B cell (primary cell): ENCODE measurements at regions not wholly inside any gene's neighbourhood (a gene's known extent, or its start where the extent isn't known, plus 50 kb on each side); places are given as distances from the start of the nearest gene placed in this dataset.

ENCODE experiments used
- ATAC-seq: fragments of 200-7000 bp; cut with Tn5 transposase; one replicate; pipeline ENCODE4 v1.10.0; 2021; ENCODE audit warnings: low read depth, mild to moderate bottlenecking, moderate number of reproducible peaks, moderate library complexity
- CTCF ChIA-PET: fragments of 350-600 bp; sonication (Branson Sonifier 250); formaldehyde crosslinking; loops from one replicate; lab custom pipeline; 2021; ENCODE audit warnings: antibody characterized with exemption, inconsistent platforms; lab: Charles Lee
- POLR2A ChIA-PET: fragments of 350-600 bp; sonication (Branson Sonifier 250); formaldehyde crosslinking; loops from one replicate; lab custom pipeline; 2021; ENCODE audit warnings: antibody characterized with exemption; lab: Charles Lee
- DNase-seq: peaks from one replicate; pipeline ENCODE4 v3.0.0; 2013
- H2AFZ ChIP-seq: 2 replicates; pipeline ENCODE4 v1.6.1; 2012; ENCODE audit warnings: mild to moderate bottlenecking, low read depth, low read length; ENCODE audit not compliant: insufficient read depth, poor library complexity, severe bottlenecking
- H3K27ac ChIP-seq, 2 donors: 1 replicate in 1 of 2; 2 replicates in 1 of 2; pipeline ENCODE4 v1.5.1; 2012 to 2013; ENCODE audit warnings: low read length in 2 of 2, mild to moderate bottlenecking in 2 of 2, moderate library complexity in 1 of 2
- H3K27me3 ChIP-seq, 4 experiments: fragments of 200-600 bp in 1 of 4; sonication (generic) in 1 of 4; replicated peaks in 1 of 4; 1 replicate in 2 of 4; 2 replicates in 2 of 4; pipeline versions ENCODE4 v1.6.1 to v1.7.0; 2013 to 2016; ENCODE audit warnings: low read length in 3 of 4, mild to moderate bottlenecking in 2 of 4, mixed read lengths in 1 of 4, moderate library complexity in 1 of 4; ENCODE audit not compliant: insufficient read depth in 4 of 4, control insufficient read depth in 3 of 4; ENCODE audit errors: control extremely low read depth in 1 of 4
- H3K36me3 ChIP-seq, 2 experiments: replicated peaks in 1 of 2; 1 replicate in 1 of 2; 2 replicates in 1 of 2; pipeline versions ENCODE4 v1.6.1 to v1.7.1; 2013; ENCODE audit warnings: low read length in 1 of 2; ENCODE audit not compliant: insufficient read depth in 2 of 2, control insufficient read depth in 1 of 2; ENCODE audit errors: control extremely low read depth in 1 of 2, extremely low read depth in 1 of 2
- H3K4me1 ChIP-seq, 2 donors: fragments of 200-600 bp in 1 of 2; sonication (generic) in 1 of 2; 1 replicate in 1 of 2; 2 replicates in 1 of 2; pipeline versions ENCODE4 v1.5.1 to v1.6.1; 2013 to 2017; ENCODE audit warnings: low read length in 2 of 2; ENCODE audit not compliant: control insufficient read depth in 2 of 2, insufficient read depth in 2 of 2
- H3K4me2 ChIP-seq: replicated peaks from 2 replicates; pipeline ENCODE3; 2012; ENCODE audit warnings: mild to moderate bottlenecking, low read depth, low read length; ENCODE audit not compliant: poor library complexity, severe bottlenecking
- H3K4me3 ChIP-seq, 5 experiments: fragments of 200-600 bp in 1 of 5; sonication (generic) in 1 of 5; 1 replicate in 3 of 5; 2 replicates in 2 of 5; pipeline versions ENCODE4 v1.5.1 to v1.7.0; 2011 to 2016; ENCODE audit warnings: low read length in 4 of 5, mild to moderate bottlenecking in 4 of 5, low read depth in 2 of 5, control low read depth in 1 of 5, moderate library complexity in 1 of 5; ENCODE audit not compliant: insufficient read depth in 1 of 5; ENCODE audit errors: control extremely low read depth in 1 of 5, extremely low read depth in 1 of 5
- H3K79me2 ChIP-seq: fragments of 200-600 bp; sonication (generic); one replicate; pipeline ENCODE4 v1.6.0; 2016; ENCODE audit warnings: low read length; ENCODE audit not compliant: control insufficient read depth, insufficient read depth
- H3K9ac ChIP-seq: fragments of 200-600 bp; sonication (generic); 2 replicates; pipeline ENCODE4 v1.6.1; 2017; ENCODE audit warnings: mild to moderate bottlenecking, low read length, moderate library complexity
- H3K9me3 ChIP-seq, 3 donors: one replicate each; pipeline versions ENCODE4 v1.6.1 to v1.7.1; 2013; ENCODE audit warnings: low read length in 2 of 3; ENCODE audit not compliant: control insufficient read depth in 2 of 3, insufficient read depth in 1 of 3; ENCODE audit errors: control extremely low read depth in 1 of 3
- H4K20me1 ChIP-seq: 2 replicates; pipeline ENCODE4 v1.6.0; 2012; ENCODE audit warnings: mild to moderate bottlenecking, low read length; ENCODE audit not compliant: insufficient read depth, control insufficient read depth, poor library complexity, severe bottlenecking
- H3K27ac Mint-ChIP-seq: one replicate; pipeline ENCODE4 v1.8.0; 2021; ENCODE audit warnings: mixed read lengths
- H3K27me3 Mint-ChIP-seq: one replicate; pipeline ENCODE4 v1.8.0; 2021; ENCODE audit warnings: mixed read lengths
- H3K4me1 Mint-ChIP-seq: one replicate; pipeline ENCODE4 v1.8.0; 2021; ENCODE audit warnings: mixed read lengths
- H3K4me3 Mint-ChIP-seq: one replicate; pipeline ENCODE4 v1.8.0; 2021; ENCODE audit warnings: mixed read lengths
- H3K9me3 Mint-ChIP-seq: one replicate; pipeline ENCODE4 v1.8.0; 2022; ENCODE audit warnings: mixed read lengths; ENCODE audit not compliant: insufficient read depth
- EZH2 ChIP-seq: IDR thresholded peaks from 2 replicates; pipeline ENCODE4 v1.6.1; 2012; ENCODE audit warnings: borderline replicate concordance, low read depth, mild to moderate bottlenecking, moderate library complexity, low read length; ENCODE audit not compliant: insufficient read depth, poor library complexity, severe bottlenecking
- WGBS: methylation state at CpG from one replicate; pipeline ENCODE4 v1.1.5; 2013; ENCODE audit warnings: missing lambda C conversion rate; ENCODE audit not compliant: insufficient coverage; 5-methylcytosine and 5-hydroxymethylcytosine counted together
- intact Hi-C: fragments of 100-400 bp; cut with micrococcal nuclease; formaldehyde crosslinking; loops from one replicate; pipeline ENCODE4 v1.10.0; 2022
- TF ChIP-seq, protein P1 (sequence below): fragments of 200-600 bp; IDR thresholded peaks from one replicate; pipeline ENCODE4 v1.8.0; 2022; ENCODE audit warnings: antibody characterized with exemption, mild to moderate bottlenecking

DNA sequence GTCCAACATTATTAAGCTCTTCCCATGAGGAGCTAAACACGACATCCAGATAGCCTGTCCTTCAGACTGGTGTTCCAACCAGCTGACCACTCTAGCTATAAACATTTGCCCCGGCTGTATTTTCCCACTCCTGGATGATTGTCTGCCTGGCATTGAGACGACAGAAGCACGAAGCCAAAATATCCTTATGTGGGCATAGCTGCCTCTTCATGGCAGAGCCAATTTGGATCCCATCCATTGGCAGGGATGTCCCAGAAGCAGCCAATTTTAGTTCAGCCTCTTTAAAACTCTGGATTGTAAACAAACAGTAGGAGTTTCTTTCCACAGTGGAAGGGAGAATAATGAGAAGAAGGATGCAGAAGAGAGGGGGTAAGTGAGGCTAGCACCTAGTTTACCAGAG is 507.6 kb downstream of the CETN3 start:
- H3K4me3 ChIP-seq = no peak overlapping the region
- H3K27ac ChIP-seq = no peak overlapping the region
- DNase-seq (no peak), ATAC-seq (no peak)
- CTCF ChIA-PET = no interaction called here
- no peaks in the 10 kb centered on the region for H4K20me1 ChIP-seq
- H3K4me1 ChIP-seq = no peaks in the 10 kb centered on the region
- no peaks in the 10 kb centered on the region for H3K27me3 ChIP-seq
- H3K9me3 ChIP-seq = no peaks in the 10 kb centered on the region
- Mint-ChIP-seq H3K4me1 (no peaks in the 10 kb centered on the region), H3K9me3 (peaks cover 4% of the 10 kb centered on the region), H3K4me3 (no peak overlapping the region), H3K27ac (no peak overlapping the region), H3K27me3 (peaks cover 3% of the 10 kb centered on the region)
- TF ChIP-seq, protein P1, sequence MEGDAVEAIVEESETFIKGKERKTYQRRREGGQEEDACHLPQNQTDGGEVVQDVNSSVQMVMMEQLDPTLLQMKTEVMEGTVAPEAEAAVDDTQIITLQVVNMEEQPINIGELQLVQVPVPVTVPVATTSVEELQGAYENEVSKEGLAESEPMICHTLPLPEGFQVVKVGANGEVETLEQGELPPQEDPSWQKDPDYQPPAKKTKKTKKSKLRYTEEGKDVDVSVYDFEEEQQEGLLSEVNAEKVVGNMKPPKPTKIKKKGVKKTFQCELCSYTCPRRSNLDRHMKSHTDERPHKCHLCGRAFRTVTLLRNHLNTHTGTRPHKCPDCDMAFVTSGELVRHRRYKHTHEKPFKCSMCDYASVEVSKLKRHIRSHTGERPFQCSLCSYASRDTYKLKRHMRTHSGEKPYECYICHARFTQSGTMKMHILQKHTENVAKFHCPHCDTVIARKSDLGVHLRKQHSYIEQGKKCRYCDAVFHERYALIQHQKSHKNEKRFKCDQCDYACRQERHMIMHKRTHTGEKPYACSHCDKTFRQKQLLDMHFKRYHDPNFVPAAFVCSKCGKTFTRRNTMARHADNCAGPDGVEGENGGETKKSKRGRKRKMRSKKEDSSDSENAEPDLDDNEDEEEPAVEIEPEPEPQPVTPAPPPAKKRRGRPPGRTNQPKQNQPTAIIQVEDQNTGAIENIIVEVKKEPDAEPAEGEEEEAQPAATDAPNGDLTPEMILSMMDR = no peak
- TF ChIP-seq EZH2 = no peak
- intact Hi-C loops = no loop called here
- 90% methylated on average over 4 of the region's 4 CpGs for WGBS
- no peaks in the 10 kb centered on the region for H3K79me2 ChIP-seq
- no peak overlapping the region for H3K4me2 ChIP-seq
- no peak overlapping the region for H2AFZ ChIP-seq
- POLR2A ChIA-PET = no interaction called here
- H3K36me3 ChIP-seq = no peaks in the 10 kb centered on the region
- no peak overlapping the region for H3K9ac ChIP-seq

DNA sequence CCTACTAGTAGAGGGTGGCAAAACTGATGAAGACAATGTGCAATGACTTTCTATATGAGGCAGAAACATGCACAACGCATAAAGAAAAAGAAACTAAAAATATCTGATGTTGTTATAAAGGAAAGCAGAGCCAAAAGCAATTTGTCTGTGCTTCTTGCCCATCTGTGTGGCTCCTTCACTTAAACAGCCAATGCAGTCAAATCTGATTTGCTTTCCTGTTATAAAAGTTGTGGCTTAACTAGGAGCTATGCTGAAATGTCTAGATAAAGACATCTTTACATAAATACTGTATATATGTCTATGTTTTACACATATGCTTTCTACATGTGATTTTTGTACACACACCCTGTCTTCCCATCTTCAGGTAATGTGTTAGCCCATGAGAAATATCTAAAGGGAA is 508.2 kb downstream of the CETN3 start:
- POLR2A ChIA-PET = no interaction called here

More for the DNA sequence above, 508.2 kb downstream of the CETN3 start:
- Mint-ChIP-seq H3K4me1 (no peaks in the 10 kb centered on the region), H3K4me3 (no peak overlapping the region), H3K27me3 (peaks cover 3% of the 10 kb centered on the region), H3K9me3 (peaks cover 3% of the 10 kb centered on the region), H3K27ac (no peak overlapping the region)
- peaks cover 0 to 2% (median 0%) of the 10 kb centered on the region in 3 donors for H3K9me3 ChIP-seq
- CTCF ChIA-PET = no interaction called here
- H3K79me2 ChIP-seq = no peaks in the 10 kb centered on the region
- DNase-seq = no peak
- no peak overlapping the region for H2AFZ ChIP-seq
- ATAC-seq = no peak
- no peaks in the 10 kb centered on the region for H4K20me1 ChIP-seq
- no CpG with 5 or more reads among the region's 1 CpG for WGBS
- no peaks in the 10 kb centered on the region for H3K4me1 ChIP-seq
- TF ChIP-seq, protein P1 = no peak
- no peak for TF ChIP-seq EZH2
- H3K36me3 ChIP-seq = no peaks in the 10 kb centered on the region
- no peak overlapping the region for H3K9ac ChIP-seq
- no peaks in the 10 kb centered on the region for H3K27me3 ChIP-seq
- intact Hi-C loops = no loop called here
- H3K4me3 ChIP-seq = no peak overlapping the region
- H3K27ac ChIP-seq = no peak overlapping the region
- H3K4me2 ChIP-seq = no peak overlapping the region
